Heart left ventricle (tissue), 13 donors: ENCODE measurements at regions not wholly inside any gene's neighbourhood (a gene's known extent, or its start where the extent isn't known, plus 50 kb on each side); places are given as distances from the start of the nearest gene placed in this dataset.

Experiments
- POLR2A ChIP-seq, 2 donors: fragments of 450-650 bp; IDR thresholded peaks; one replicate each; pipeline ENCODE4 v1.6.1; 2017; ENCODE audit warnings: antibody characterized with exemption in 2 of 2, mild to moderate bottlenecking in 2 of 2, moderate library complexity in 2 of 2
- TF ChIP-seq, protein P1 (sequence below), 12 donors: fragments of 200-600 bp; sonication (generic) in 4 of 12; IDR thresholded peaks; one replicate each; pipeline versions ENCODE4 v1.5.0 to v1.8.0; 2018 to 2022; ENCODE audit warnings: antibody characterized with exemption in 12 of 12, mild to moderate bottlenecking in 5 of 12
- donor health status: ischemic (EF 13 %, LVEDD 7.1; RV severe dilation, severe dysfunction).
- donor health status: DM: no; HTN: yes; CAD: no.
- donor health status: DM: no; HTN: no; CAD: no.
- donor health status: ischemic (EF 25% LVEDD 6.9; RV normal size, moderate dysfunction).
- donor health status: ischemic (EF 25% LVEDD 5.7; RV mildly dilated, moderate dysfunction).
- donor health status: ischemic (EF 35%, LVEDD 5.7; RV mildly dilated, moderate dysfunction).
- donor health status: nonischemic (EF 11% LVEDD 7.7; RV severe dilation, severe dysfunction).
- donor health status: DM: yes; HTN: yes; CAD: no.
- donor health status: PGD.
- donor health status: ischemic (EF 29% LVEDD 5.4; RV normal size, mild dysfunction).
- donor health status: nonischemic (EF 23%, LVEDD 6.1; RV moderate dilation, normal function).

- TF ChIP-seq, protein P1, sequence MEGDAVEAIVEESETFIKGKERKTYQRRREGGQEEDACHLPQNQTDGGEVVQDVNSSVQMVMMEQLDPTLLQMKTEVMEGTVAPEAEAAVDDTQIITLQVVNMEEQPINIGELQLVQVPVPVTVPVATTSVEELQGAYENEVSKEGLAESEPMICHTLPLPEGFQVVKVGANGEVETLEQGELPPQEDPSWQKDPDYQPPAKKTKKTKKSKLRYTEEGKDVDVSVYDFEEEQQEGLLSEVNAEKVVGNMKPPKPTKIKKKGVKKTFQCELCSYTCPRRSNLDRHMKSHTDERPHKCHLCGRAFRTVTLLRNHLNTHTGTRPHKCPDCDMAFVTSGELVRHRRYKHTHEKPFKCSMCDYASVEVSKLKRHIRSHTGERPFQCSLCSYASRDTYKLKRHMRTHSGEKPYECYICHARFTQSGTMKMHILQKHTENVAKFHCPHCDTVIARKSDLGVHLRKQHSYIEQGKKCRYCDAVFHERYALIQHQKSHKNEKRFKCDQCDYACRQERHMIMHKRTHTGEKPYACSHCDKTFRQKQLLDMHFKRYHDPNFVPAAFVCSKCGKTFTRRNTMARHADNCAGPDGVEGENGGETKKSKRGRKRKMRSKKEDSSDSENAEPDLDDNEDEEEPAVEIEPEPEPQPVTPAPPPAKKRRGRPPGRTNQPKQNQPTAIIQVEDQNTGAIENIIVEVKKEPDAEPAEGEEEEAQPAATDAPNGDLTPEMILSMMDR (IDR thresholded peaks at IDR 0.05), result no peak
- no peak for TF ChIP-seq POLR2A (IDR thresholded peaks at IDR 0.05)
Measured at GRCh38 chr5:14054965-14055963, 87.9 kb upstream of the TRIO start.
